ENCODE measurements at regions not wholly inside any gene's neighbourhood (a gene's known extent, or its start where the extent isn't known, plus 50 kb on each side); places are given as distances from the start of the nearest gene placed in this dataset.
A peak's percentile ranks its signal among the peaks of the same experiment; 100 is the strongest.

DNA sequence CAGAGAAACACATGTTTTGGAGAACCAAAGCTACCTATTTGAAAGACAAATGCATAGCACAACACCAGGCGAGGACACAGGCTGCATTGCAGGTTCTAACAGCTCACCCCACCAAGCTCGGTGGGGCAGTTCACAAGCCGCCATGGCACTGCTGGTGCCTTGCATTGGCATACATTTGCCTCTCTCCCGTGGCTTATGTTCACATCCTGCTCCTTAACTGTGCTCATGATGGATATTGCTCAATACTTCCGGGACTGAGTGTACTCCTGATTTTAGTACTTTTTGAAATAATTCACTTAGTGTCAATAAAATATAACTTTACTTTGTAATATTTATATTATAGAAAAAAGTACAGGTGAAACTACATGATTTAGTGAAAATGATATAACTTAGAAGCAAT is 1187.4 kb upstream of the NCAM2 start:
- DNase-seq (ENCODE audit: insufficient read length, low spot score) (no peak), FAIRE-seq (no peak)
- no peak for TF ChIP-seq POLR2A (IDR thresholded peaks at IDR 0.05; ENCODE audit: low read depth, low read length)

DNA sequence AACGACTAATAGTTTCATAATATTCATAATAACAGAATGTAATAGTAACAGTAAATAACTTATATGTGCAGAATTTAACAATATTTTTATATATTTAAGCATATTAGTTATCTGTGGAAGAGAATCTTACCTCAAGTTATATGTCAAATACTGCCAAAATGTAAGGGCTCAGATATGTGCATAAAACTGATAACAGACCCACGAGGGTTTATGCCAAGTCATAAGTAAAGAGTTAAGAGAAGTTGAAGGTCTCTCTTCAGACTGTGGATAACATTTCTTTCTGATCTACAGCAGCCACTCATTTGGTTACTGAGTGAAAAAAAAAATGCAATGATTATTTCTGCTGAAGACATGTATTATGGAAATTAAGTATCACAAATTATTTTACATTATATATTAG is 1167.8 kb upstream of the NCAM2 start:
- DNase-seq (ENCODE audit: insufficient read length, low spot score) (no peak), FAIRE-seq (no peak)
- TF ChIP-seq POLR2A (IDR thresholded peaks at IDR 0.05; ENCODE audit: low read depth, low read length) = no peak

DNA sequence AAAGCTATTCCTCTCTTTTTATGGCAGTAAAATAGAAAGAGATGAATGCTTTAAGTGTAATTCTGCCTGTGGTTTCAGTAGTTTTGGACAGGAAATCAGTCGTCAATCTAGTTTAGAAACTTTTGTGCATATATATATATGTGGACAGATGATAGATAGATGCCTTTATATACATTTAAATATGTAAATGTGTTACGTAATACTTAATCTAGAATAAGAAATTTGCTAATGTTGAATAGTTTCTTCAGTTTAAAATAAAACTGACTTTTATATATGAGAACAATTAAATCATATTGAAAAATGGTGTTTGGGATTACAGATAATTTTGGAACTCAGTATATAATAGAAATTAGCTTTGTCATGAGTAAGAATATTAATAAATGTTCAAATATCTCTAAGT is 1165.7 kb upstream of the NCAM2 start:
- no peak for TF ChIP-seq POLR2A (IDR thresholded peaks at IDR 0.05; ENCODE audit: low read depth, low read length)
- DNase-seq (ENCODE audit: insufficient read length, low spot score) = no peak
- no peak for FAIRE-seq

DNA sequence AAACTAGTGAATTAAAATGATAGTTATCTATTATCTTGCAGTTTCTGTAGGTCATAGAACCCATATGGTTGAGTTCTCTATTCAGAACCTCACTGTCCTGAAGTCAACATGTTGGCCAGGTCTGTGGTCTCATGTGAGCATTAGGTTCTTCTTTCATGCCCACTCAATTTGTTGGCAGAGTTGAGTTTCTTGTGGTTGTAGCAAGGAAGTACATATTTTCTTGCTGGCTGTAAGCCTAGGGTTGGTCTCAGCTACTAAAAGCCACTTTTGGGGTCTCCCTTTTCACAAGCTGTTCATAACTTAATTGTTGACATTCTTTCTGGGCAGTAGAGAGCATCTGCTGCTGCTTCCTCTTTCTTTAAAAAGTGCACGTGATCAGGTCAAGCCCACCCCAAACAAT is 1165.1 kb upstream of the NCAM2 start:
- no peak for FAIRE-seq
- no peak for TF ChIP-seq POLR2A (IDR thresholded peaks at IDR 0.05; ENCODE audit: low read depth, low read length)
- no peak for DNase-seq (ENCODE audit: insufficient read length, low spot score)

- no peak for DNase-seq (ENCODE audit: insufficient read length, low spot score)
- FAIRE-seq = no peak
- no peak for TF ChIP-seq POLR2A (IDR thresholded peaks at IDR 0.05; ENCODE audit: low read depth, low read length)
Measured at GRCh38 chr21:19842601-19843000, 1155.6 kb upstream of the NCAM2 start.

- no peak for DNase-seq (ENCODE audit: insufficient read length, low spot score)
- no peak for FAIRE-seq
- TF ChIP-seq POLR2A (IDR thresholded peaks at IDR 0.05; ENCODE audit: low read depth, low read length) = no peak
Measured at GRCh38 chr21:19844334-19844733, 1153.9 kb upstream of the NCAM2 start.

DNA sequence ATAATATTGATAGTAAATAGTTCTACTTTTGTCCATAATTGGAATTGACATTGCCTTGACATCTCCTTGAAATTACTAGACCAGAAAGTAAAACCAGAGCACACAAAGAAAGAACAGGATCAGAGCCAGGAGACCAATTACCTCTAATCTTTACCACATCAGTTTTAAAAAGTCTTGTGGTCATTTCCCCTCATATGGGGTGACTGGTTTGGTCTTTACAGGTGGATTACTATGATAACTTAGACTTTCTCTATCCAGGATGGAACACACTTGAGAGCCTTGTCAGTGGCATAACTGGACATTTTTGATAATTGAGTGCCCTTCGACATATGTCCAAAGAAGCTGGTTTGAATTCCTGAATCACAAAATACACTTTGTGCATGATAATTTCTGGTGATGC is 1148.1 kb upstream of the NCAM2 start:
- no peak for TF ChIP-seq POLR2A (IDR thresholded peaks at IDR 0.05; ENCODE audit: low read depth, low read length)
- FAIRE-seq (no peak), DNase-seq (ENCODE audit: insufficient read length, low spot score) (no peak)

DNA sequence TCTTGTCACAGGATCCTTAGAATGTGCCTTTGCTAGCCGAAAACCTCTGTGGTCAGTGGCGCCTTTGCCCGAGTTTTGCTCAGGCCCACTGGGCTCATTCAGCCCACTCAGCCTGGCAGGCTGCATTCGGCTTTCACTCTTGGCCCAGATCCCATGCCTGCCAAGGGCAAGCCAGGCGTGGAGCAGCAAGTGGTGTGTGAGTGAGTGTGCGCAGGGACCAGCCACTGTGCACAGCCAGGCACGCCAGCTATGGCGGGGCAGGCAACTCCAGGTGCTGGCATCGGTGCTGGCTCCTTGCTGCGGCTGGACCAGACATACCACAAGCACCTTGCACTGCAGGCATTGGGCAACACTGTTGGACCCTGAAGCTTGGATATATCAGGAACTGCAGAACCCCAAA is 1145.1 kb upstream of the NCAM2 start:
- 0 out of 2 replicates have a peak, but pooled peaks have one; percentile 5 for TF ChIP-seq POLR2A (IDR thresholded peaks at IDR 0.05; ENCODE audit: low read depth, low read length)
- FAIRE-seq (no peak), DNase-seq (ENCODE audit: insufficient read length, low spot score) (no peak)

- no peak for FAIRE-seq
- TF ChIP-seq POLR2A (IDR thresholded peaks at IDR 0.05; ENCODE audit: low read depth, low read length) = no peak
- DNase-seq (ENCODE audit: insufficient read length, low spot score) = no peak
Measured at GRCh38 chr21:19853709-19854575, 1144.3 kb upstream of the NCAM2 start.

GRCh38 chr21:19855522-19855921 is 1142.7 kb upstream of the NCAM2 start:
- FAIRE-seq (no peak), DNase-seq (ENCODE audit: insufficient read length, low spot score) (no peak)
- TF ChIP-seq POLR2A (IDR thresholded peaks at IDR 0.05; ENCODE audit: low read depth, low read length) = no peak

DNA sequence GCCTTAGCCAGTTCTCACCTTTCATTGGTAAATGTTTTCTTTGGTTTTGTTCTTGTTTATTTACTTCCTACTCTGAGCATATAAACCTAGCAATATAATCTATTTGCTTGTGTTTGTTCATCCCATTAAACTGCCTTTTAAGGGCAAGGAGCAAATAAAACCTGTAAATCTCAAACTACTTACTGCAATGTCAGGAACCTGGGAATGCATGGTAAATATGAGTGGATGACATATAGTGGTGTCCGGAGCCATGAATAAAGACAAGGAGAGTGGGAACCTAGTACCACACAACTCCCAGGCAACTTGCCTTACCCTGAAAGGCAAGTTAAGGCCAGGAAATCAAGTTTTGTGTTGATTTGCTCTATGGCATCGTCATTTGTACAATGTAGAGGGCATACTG is 1133.7 kb upstream of the NCAM2 start:
- no peak for TF ChIP-seq POLR2A (IDR thresholded peaks at IDR 0.05; ENCODE audit: low read depth, low read length)
- DNase-seq (ENCODE audit: insufficient read length, low spot score) (no peak), FAIRE-seq (no peak)

DNA sequence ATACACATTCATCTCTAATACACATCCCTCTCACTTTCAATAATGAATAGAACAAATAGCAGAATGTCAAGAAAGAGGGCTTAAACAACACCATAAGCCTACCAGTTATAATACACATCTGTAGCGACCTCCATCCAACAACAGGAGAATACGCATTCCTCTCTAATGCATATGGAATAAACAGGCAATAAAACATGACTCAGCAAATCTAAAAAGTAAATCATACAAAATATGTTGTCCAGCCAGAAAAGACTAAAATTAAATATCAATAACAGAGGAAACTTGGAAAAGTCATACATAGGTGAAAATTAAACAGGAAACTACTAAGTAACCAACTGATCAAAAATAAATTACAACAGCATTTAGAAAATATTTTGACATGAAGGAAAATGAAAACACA is 1127.5 kb upstream of the NCAM2 start:
- TF ChIP-seq POLR2A (IDR thresholded peaks at IDR 0.05; ENCODE audit: low read depth, low read length) = no peak
- no peak for DNase-seq (ENCODE audit: insufficient read length, low spot score)
- FAIRE-seq = no peak

- no peak for DNase-seq (ENCODE audit: insufficient read length, low spot score)
- TF ChIP-seq POLR2A (IDR thresholded peaks at IDR 0.05; ENCODE audit: low read depth, low read length) = no peak
- FAIRE-seq = no peak
Measured at GRCh38 chr21:19874521-19874920, 1123.7 kb upstream of the NCAM2 start.

GRCh38 chr21:19878133-19878532 is 1120.1 kb upstream of the NCAM2 start:
- DNase-seq (ENCODE audit: insufficient read length, low spot score) (no peak), FAIRE-seq (no peak)
- no peak for TF ChIP-seq POLR2A (IDR thresholded peaks at IDR 0.05; ENCODE audit: low read depth, low read length)

DNA sequence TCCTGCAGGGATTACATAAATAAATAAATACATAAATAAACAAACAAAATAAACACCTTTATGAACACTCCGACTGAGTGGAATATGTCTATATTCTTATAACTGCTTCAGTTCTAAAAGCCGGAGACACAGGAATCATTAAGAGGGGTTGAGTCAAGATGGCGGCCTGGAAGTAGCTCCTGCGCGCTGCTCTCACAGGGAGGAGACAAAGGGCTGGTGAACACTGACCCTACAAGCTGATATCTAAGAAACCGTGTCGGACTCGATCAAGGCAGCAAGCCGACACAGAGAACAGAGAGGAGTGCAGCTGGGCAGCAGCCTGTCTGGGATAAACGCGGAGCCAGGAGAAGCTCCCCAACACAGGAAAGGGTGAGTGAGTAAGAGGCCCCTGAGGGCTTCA is 1098.6 kb upstream of the NCAM2 start:
- DNase-seq (ENCODE audit: insufficient read length, low spot score) (no peak), FAIRE-seq (no peak)
- no peak for TF ChIP-seq POLR2A (IDR thresholded peaks at IDR 0.05; ENCODE audit: low read depth, low read length)

Data from H54 (cell line).